Spleen (tissue), 7 donors: ENCODE measurements at regions not wholly inside any gene's neighbourhood (a gene's known extent, or its start where the extent isn't known, plus 50 kb on each side); places are given as distances from the start of the nearest gene placed in this dataset.
"Not testable (repeated sequence)": the region's sequence is repeated elsewhere in the genome, so short reads cannot be mapped to it uniquely, and the experiment has no call there.

Experiments used
- CTCF ChIP-seq, 11 experiments: fragments of 200-600 bp in 7 of 11; fragments of 450-650 bp in 4 of 11; sonication (generic) in 4 of 11; IDR thresholded peaks in 8 of 11; conservative IDR thresholded peaks in 3 of 11; 1 replicate in 7 of 11; 2 replicates in 4 of 11; pipeline versions ENCODE4 v1.4.0 to v1.8.0; 2016 to 2021; ENCODE audit warnings: antibody characterized with exemption in 11 of 11, inconsistent platforms in 4 of 11, mild to moderate bottlenecking in 1 of 11
- POLR2A ChIP-seq, 3 donors: fragments of 450-650 bp; IDR thresholded peaks; one replicate each; pipeline ENCODE4 v1.5.1; 2017; ENCODE audit warnings: antibody characterized with exemption in 3 of 3, mild to moderate bottlenecking in 1 of 3
- POLR2AphosphoS5 ChIP-seq, 3 donors: sonication (generic); formaldehyde crosslinking; IDR thresholded peaks; one replicate each; pipeline ENCODE4 v1.5.1; 2017; ENCODE audit warnings: antibody characterized with exemption in 3 of 3
- donor health status: DM: no; HTN: no; CAD: no; lungs with moderate emphysema.
- donor health status: DM: no; HTN: no; CAD: no.
- donor health status: DM: no; HTN: no; CAD: no.

GRCh38 chr11:14591046-14591445, 52.6 kb upstream of the PDE3B start:
- TF ChIP-seq CTCF (IDR thresholded peaks at IDR 0.05 in 8 of 11, conservative IDR thresholded peaks at IDR 0.05 in 3 of 11); POLR2A (IDR thresholded peaks at IDR 0.05); POLR2AphosphoS5 (IDR thresholded peaks at IDR 0.05): not testable (repeated sequence)
